SU-DHL-6 (cell line): ENCODE measurements at regions not wholly inside any gene's neighbourhood (a gene's known extent, or its start where the extent isn't known, plus 50 kb on each side); places are given as distances from the start of the nearest gene placed in this dataset.

ENCODE experiments used
- H2AFZ ChIP-seq: fragments of 200-600 bp; sonication (generic); 2 replicates; pipeline ENCODE4 v1.6.1; 2014; ENCODE audit warnings: low read depth, mild to moderate bottlenecking, moderate library complexity, mixed read lengths, antibody characterized with exemption, low read length; ENCODE audit not compliant: severe bottlenecking
- H3F3A ChIP-seq: fragments of 200-600 bp; shearing (Covaris generic); 2 replicates; pipeline ENCODE4 v1.6.0; 2016; ENCODE audit warnings: antibody characterized with exemption, mild to moderate bottlenecking; ENCODE audit not compliant: insufficient read depth
- H3K27ac ChIP-seq: fragments of 200-600 bp; sonication (generic); 2 replicates; pipeline ENCODE4 v1.5.1; 2016; ENCODE audit warnings: low read depth, mild to moderate bottlenecking, low read length, moderate library complexity, mixed read lengths
- H3K27me3 ChIP-seq: fragments of 200-600 bp; sonication (generic), shearing (Covaris generic); 2 replicates; pipeline ENCODE4 v1.6.0; 2014; ENCODE audit warnings: mild to moderate bottlenecking, low read length
- H3K36me3 ChIP-seq: fragments of 200-600 bp; sonication (generic); 2 replicates; pipeline ENCODE4 v1.6.1; 2014; ENCODE audit warnings: mild to moderate bottlenecking, low read length, mixed read lengths
- H3K4me2 ChIP-seq: fragments of 300-600, 200-600 bp; shearing (Covaris generic), sonication (generic); 2 replicates; pipeline ENCODE4 v1.6.0; 2014; ENCODE audit warnings: low read length, low read depth, mild to moderate bottlenecking; ENCODE audit not compliant: poor library complexity, severe bottlenecking
- H3K4me3 ChIP-seq: fragments of 200-600 bp; sonication (generic); 2 replicates; pipeline ENCODE4 v1.5.1; 2014; ENCODE audit warnings: antibody characterized with exemption, low read length, mild to moderate bottlenecking, mixed read lengths; ENCODE audit not compliant: insufficient read depth, poor library complexity, severe bottlenecking
- H3K79me2 ChIP-seq: fragments of 200-600 bp; sonication (generic); 2 replicates; pipeline ENCODE4 v1.6.1; 2014; ENCODE audit warnings: mild to moderate bottlenecking, low read length, moderate library complexity; ENCODE audit not compliant: insufficient read depth
- H3K9ac ChIP-seq: fragments of 200-600 bp; sonication (generic); 2 replicates; pipeline ENCODE4 v1.7.0; 2014; ENCODE audit warnings: mild to moderate bottlenecking, low read length
- H3K9me2 ChIP-seq: fragments of 200-600 bp; sonication (generic); replicated peaks from 2 replicates; pipeline ENCODE4 v1.6.1; 2014; ENCODE audit warnings: low read length; ENCODE audit not compliant: insufficient read depth
- H3K9me3 ChIP-seq: fragments of 200-600 bp; sonication (generic); 2 replicates; pipeline ENCODE4 v1.6.1; 2014; ENCODE audit warnings: low read length, mixed read lengths; ENCODE audit not compliant: insufficient read depth
- H4K20me1 ChIP-seq: fragments of 200-600 bp; sonication (generic); 2 replicates; pipeline ENCODE4 v1.6.1; 2014; ENCODE audit warnings: low read depth, mild to moderate bottlenecking, antibody characterized with exemption, low read length, moderate library complexity, mixed read lengths
- CTCF ChIP-seq: fragments of 200-600 bp; sonication (generic); IDR thresholded peaks from one replicate; pipeline ENCODE4 v1.5.1; 2017; ENCODE audit warnings: antibody characterized with exemption, mild to moderate bottlenecking, low read length, moderate library complexity; ENCODE audit not compliant: insufficient read depth, poor library complexity, severe bottlenecking
- EZH2phosphoT487 ChIP-seq: fragments of 200-600 bp; sonication (generic), shearing (Covaris generic); conservative IDR thresholded peaks from 2 replicates; pipeline ENCODE4 v1.6.1; 2018; ENCODE audit warnings: mild to moderate bottlenecking, antibody characterized with exemption, low read length, moderate library complexity, mixed read lengths

GRCh38 chr2:12192762-12193161, 446.3 kb downstream of the LPIN1 start:
- Histone ChIP-seq H3K9me2 (no peaks in the 10 kb centered on the region), H3K9ac (no peak overlapping the region)
- no peak for TF ChIP-seq EZH2phosphoT487
- TF ChIP-seq CTCF: no peak

GRCh38 chr2:12194968-12195367, 448.5 kb downstream of the LPIN1 start:
- TF ChIP-seq CTCF (no peak), EZH2phosphoT487 (no peak)
- Histone ChIP-seq H3K27me3 (no peaks in the 10 kb centered on the region), H3F3A (no peaks in the 10 kb centered on the region), H3K9me3 (no peaks in the 10 kb centered on the region), H3K79me2 (no peaks in the 10 kb centered on the region), H4K20me1 (no peaks in the 10 kb centered on the region), H3K36me3 (no peaks in the 10 kb centered on the region), H3K27ac (no peak overlapping the region), H2AFZ (no peak overlapping the region), H3K4me3 (no peak overlapping the region), H3K4me2 (no peak overlapping the region), H3K9ac (no peak overlapping the region), H3K9me2 (no peaks in the 10 kb centered on the region)

More at GRCh38 chr2:12192762-12193161, 446.3 kb downstream of the LPIN1 start:
- Histone ChIP-seq H3K4me2 (no peak overlapping the region), H3K36me3 (no peaks in the 10 kb centered on the region), H3K4me3 (no peak overlapping the region), H2AFZ (no peak overlapping the region), H3K27ac (no peak overlapping the region), H3K79me2 (no peaks in the 10 kb centered on the region), H3K9me3 (no peaks in the 10 kb centered on the region), H3F3A (no peaks in the 10 kb centered on the region), H4K20me1 (no peaks in the 10 kb centered on the region), H3K27me3 (no peaks in the 10 kb centered on the region)

- H3K4me2 ChIP-seq: no peak overlapping the region
- no peak overlapping the region for H3K27ac ChIP-seq
Measured at GRCh38 chr2:12196495-12196894, 450.1 kb downstream of the LPIN1 start.

More at GRCh38 chr2:12196495-12196894, 450.1 kb downstream of the LPIN1 start:
- Histone ChIP-seq H3K79me2 (no peaks in the 10 kb centered on the region), H2AFZ (no peak overlapping the region), H3K9ac (no peak overlapping the region), H3F3A (no peaks in the 10 kb centered on the region), H3K27me3 (no peaks in the 10 kb centered on the region), H3K36me3 (no peaks in the 10 kb centered on the region), H3K4me3 (no peak overlapping the region), H3K9me2 (no peaks in the 10 kb centered on the region), H4K20me1 (no peaks in the 10 kb centered on the region), H3K9me3 (no peaks in the 10 kb centered on the region)
- TF ChIP-seq EZH2phosphoT487 (no peak), CTCF (no peak)
